Upper lobe of left lung (tissue), 4 donors: ENCODE measurements at regions not wholly inside any gene's neighbourhood (a gene's known extent, or its start where the extent isn't known, plus 50 kb on each side); places are given as distances from the start of the nearest gene placed in this dataset.

Experiments used
- CTCF ChIP-seq, 6 experiments: fragments of 450-650 bp in 4 of 6; fragments of 200-600 bp in 2 of 6; sonication (generic) in 2 of 6; IDR thresholded peaks; one replicate each; pipeline ENCODE4 v1.5.1; 2016 to 2019; ENCODE audit warnings: antibody characterized with exemption in 6 of 6
- EP300 ChIP-seq, 4 donors: sonication (generic); formaldehyde crosslinking; IDR thresholded peaks; one replicate each; pipeline ENCODE4 v1.5.1; 2017; ENCODE audit warnings: antibody characterized with exemption in 4 of 4, control low read depth in 2 of 4
- POLR2A ChIP-seq, 4 donors: fragments of 450-650 bp; IDR thresholded peaks; one replicate each; pipeline ENCODE4 v1.5.1; 2016 to 2017; ENCODE audit warnings: antibody characterized with exemption in 4 of 4, mild to moderate bottlenecking in 2 of 4
- POLR2AphosphoS5 ChIP-seq, 2 donors: sonication (generic); formaldehyde crosslinking; IDR thresholded peaks; one replicate each; pipeline ENCODE4 v1.5.1; 2017; ENCODE audit warnings: antibody characterized with exemption in 2 of 2

- TF ChIP-seq POLR2AphosphoS5 (IDR thresholded peaks at IDR 0.05) = no peak
- no peak for TF ChIP-seq CTCF (IDR thresholded peaks at IDR 0.05)
- TF ChIP-seq POLR2A (IDR thresholded peaks at IDR 0.05) = no peak
- no peak for TF ChIP-seq EP300 (IDR thresholded peaks at IDR 0.05)
Observed at GRCh38 chr1:30815556-30815955, 58.0 kb upstream of the LAPTM5 start.
